ENCODE measurements at regions not wholly inside any gene's neighbourhood (a gene's known extent, or its start where the extent isn't known, plus 50 kb on each side); places are given as distances from the start of the nearest gene placed in this dataset.

DNA sequence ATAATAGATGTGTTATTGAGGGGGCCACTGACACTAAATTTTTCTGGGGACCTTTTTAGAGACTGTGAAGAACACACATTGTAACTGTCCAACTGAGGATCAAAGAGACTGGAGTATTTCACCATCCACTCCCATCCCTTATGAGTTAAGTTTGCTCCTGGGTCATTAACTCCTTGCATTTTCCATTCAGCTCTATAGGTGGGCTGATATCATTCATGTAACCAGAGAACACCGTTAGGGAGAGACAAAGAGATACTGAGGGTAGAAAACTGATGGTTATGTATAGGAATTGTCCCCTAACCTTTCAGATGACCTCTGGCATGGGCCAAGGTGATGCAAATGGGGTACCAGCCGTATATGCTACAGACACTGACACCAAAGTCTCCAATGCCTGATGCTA, 142.4 kb upstream of the TLR4 start:
- TF ChIP-seq, protein P1, sequence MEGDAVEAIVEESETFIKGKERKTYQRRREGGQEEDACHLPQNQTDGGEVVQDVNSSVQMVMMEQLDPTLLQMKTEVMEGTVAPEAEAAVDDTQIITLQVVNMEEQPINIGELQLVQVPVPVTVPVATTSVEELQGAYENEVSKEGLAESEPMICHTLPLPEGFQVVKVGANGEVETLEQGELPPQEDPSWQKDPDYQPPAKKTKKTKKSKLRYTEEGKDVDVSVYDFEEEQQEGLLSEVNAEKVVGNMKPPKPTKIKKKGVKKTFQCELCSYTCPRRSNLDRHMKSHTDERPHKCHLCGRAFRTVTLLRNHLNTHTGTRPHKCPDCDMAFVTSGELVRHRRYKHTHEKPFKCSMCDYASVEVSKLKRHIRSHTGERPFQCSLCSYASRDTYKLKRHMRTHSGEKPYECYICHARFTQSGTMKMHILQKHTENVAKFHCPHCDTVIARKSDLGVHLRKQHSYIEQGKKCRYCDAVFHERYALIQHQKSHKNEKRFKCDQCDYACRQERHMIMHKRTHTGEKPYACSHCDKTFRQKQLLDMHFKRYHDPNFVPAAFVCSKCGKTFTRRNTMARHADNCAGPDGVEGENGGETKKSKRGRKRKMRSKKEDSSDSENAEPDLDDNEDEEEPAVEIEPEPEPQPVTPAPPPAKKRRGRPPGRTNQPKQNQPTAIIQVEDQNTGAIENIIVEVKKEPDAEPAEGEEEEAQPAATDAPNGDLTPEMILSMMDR (conservative IDR thresholded peaks at IDR 0.05; ENCODE audit: low read length), result no peak
- TF ChIP-seq EZH2phosphoT487 (IDR thresholded peaks at IDR 0.05; ENCODE audit: borderline replicate concordance, low read depth, low read length), result no peak
